Adrenal gland (tissue), 5 donors: ENCODE measurements at regions not wholly inside any gene's neighbourhood (a gene's known extent, or its start where the extent isn't known, plus 50 kb on each side); places are given as distances from the start of the nearest gene placed in this dataset.

Source experiments
- POLR2A ChIP-seq, 2 donors: fragments of 450-650 bp; IDR thresholded peaks; one replicate each; pipeline ENCODE4 v1.6.1; 2017; ENCODE audit warnings: antibody characterized with exemption in 2 of 2, mild to moderate bottlenecking in 2 of 2, moderate library complexity in 1 of 2
- TF ChIP-seq, protein P1 (sequence below), 6 experiments: fragments of 450-650 bp in 4 of 6; fragments of 200-600 bp in 2 of 6; sonication (generic) in 1 of 6; IDR thresholded peaks; 1 replicate in 5 of 6; 2 replicates in 1 of 6; pipeline versions ENCODE4 v1.5.1 to v1.8.0; 2016 to 2021; ENCODE audit warnings: antibody characterized with exemption in 6 of 6, mild to moderate bottlenecking in 2 of 6, moderate library complexity in 1 of 6
- donor health status: DM: no; HTN: no; CAD: no.

DNA sequence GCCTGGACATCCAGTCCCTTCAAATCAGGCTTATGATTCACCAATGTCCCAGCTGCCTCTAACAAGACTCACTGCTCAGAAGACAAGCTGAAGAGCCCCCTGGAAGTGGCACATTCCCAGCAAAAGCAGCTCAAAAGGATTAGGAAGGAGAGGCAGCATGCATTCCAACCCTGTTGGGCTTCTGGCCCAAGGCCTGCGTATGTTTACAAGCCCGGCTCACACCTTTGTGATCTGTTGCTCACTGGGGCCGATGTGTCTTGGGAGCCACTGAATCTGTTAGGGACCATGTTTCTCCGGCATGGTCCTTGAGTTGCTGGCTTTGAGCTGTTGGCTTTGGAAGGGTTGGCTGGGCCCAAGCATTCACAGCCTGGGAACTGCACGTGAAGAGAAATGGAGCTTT is 81.2 kb upstream of the C1orf174 start:
- TF ChIP-seq, protein P1, sequence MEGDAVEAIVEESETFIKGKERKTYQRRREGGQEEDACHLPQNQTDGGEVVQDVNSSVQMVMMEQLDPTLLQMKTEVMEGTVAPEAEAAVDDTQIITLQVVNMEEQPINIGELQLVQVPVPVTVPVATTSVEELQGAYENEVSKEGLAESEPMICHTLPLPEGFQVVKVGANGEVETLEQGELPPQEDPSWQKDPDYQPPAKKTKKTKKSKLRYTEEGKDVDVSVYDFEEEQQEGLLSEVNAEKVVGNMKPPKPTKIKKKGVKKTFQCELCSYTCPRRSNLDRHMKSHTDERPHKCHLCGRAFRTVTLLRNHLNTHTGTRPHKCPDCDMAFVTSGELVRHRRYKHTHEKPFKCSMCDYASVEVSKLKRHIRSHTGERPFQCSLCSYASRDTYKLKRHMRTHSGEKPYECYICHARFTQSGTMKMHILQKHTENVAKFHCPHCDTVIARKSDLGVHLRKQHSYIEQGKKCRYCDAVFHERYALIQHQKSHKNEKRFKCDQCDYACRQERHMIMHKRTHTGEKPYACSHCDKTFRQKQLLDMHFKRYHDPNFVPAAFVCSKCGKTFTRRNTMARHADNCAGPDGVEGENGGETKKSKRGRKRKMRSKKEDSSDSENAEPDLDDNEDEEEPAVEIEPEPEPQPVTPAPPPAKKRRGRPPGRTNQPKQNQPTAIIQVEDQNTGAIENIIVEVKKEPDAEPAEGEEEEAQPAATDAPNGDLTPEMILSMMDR (IDR thresholded peaks at IDR 0.05): no peak
- TF ChIP-seq POLR2A (IDR thresholded peaks at IDR 0.05): no peak
